MM.1S (cell line): ENCODE measurements at regions not wholly inside any gene's neighbourhood (a gene's known extent, or its start where the extent isn't known, plus 50 kb on each side); places are given as distances from the start of the nearest gene placed in this dataset.

Experiments used
- DNase-seq: peaks from one replicate; pipeline ENCODE4 v3.0.0-alpha.2; 2015
- H2AFZ ChIP-seq: fragments of 300-600 bp; sonication (generic); 2 replicates; pipeline ENCODE4 v1.6.0; 2016; ENCODE audit warnings: antibody characterized with exemption, low read length
- H3F3A ChIP-seq: fragments of 300-600 bp; sonication (generic); 2 replicates; pipeline ENCODE4 v1.6.1; 2016; ENCODE audit warnings: mild to moderate bottlenecking, antibody characterized with exemption, low read length, moderate library complexity, mixed read lengths; ENCODE audit not compliant: insufficient read depth
- H3K27ac ChIP-seq: fragments of 300-600 bp; sonication (generic); 2 replicates; pipeline ENCODE4 v1.5.1; 2016; ENCODE audit warnings: mild to moderate bottlenecking, low read length
- H3K27me3 ChIP-seq: fragments of 300-600 bp; sonication (generic); replicated peaks from 2 replicates; pipeline ENCODE4 v1.6.0; 2016; ENCODE audit warnings: low read length; ENCODE audit not compliant: insufficient read depth
- H3K36me3 ChIP-seq: fragments of 300-600 bp; sonication (generic); replicated peaks from 2 replicates; pipeline ENCODE4 v1.6.1; 2016; ENCODE audit warnings: mild to moderate bottlenecking, low read length, mixed read lengths; ENCODE audit not compliant: insufficient read depth
- H3K4me1 ChIP-seq: fragments of 300-600 bp; sonication (generic); 2 replicates; pipeline ENCODE4 v1.6.1; 2016; ENCODE audit warnings: low read length, mixed read lengths
- H3K4me2 ChIP-seq: fragments of 300-600 bp; sonication (generic); 2 replicates; pipeline ENCODE4 v1.6.0; 2016; ENCODE audit warnings: low read depth, low read length
- H3K4me3 ChIP-seq: fragments of 300-600 bp; sonication (generic); 2 replicates; pipeline ENCODE4 v1.5.1; 2016; ENCODE audit warnings: low read length, mixed read lengths
- H3K79me2 ChIP-seq: fragments of 300-600 bp; sonication (generic); 2 replicates; pipeline ENCODE4 v1.6.1; 2016; ENCODE audit warnings: mixed run types, low read length, mixed read lengths
- H3K9ac ChIP-seq: fragments of 300-600 bp; sonication (generic); 2 replicates; pipeline ENCODE4 v1.6.1; 2016; ENCODE audit warnings: low read length, mixed read lengths
- H3K9me2 ChIP-seq: fragments of 300-600 bp; sonication (generic); replicated peaks from 2 replicates; pipeline ENCODE4 v1.6.1; 2016; ENCODE audit warnings: mild to moderate bottlenecking, low read length, mixed read lengths; ENCODE audit not compliant: insufficient read depth
- H3K9me3 ChIP-seq: fragments of 300-600 bp; sonication (generic); replicated peaks from 2 replicates; pipeline ENCODE4 v1.6.1; 2016; ENCODE audit warnings: mild to moderate bottlenecking, low read length, mixed read lengths; ENCODE audit not compliant: insufficient read depth
- H4K20me1 ChIP-seq: fragments of 300-600 bp; sonication (generic); 2 replicates; pipeline ENCODE4 v1.6.1; 2016; ENCODE audit warnings: mild to moderate bottlenecking, low read length, moderate library complexity, mixed read lengths; ENCODE audit not compliant: insufficient read depth
- EZH2 ChIP-seq: fragments of 300-600 bp; sonication (generic); optimal IDR thresholded peaks from 2 replicates; pipeline ENCODE3; 2017; ENCODE audit warnings: low read depth, mild to moderate bottlenecking, antibody characterized with exemption, low read length, mixed read lengths
- EZH2phosphoT487 ChIP-seq: fragments of 300-600 bp; sonication (generic); IDR thresholded peaks from 2 replicates; pipeline ENCODE4 v1.6.1; 2018; ENCODE audit warnings: antibody characterized with exemption, low read length
- TF ChIP-seq, protein P1 (sequence below): fragments of 300-600 bp; sonication (generic); IDR thresholded peaks from 2 replicates; pipeline ENCODE4 v1.5.1; 2016; ENCODE audit warnings: antibody characterized with exemption, low read length, mixed read lengths

- H3K4me2 ChIP-seq = no peak overlapping the region
- H3K4me1 ChIP-seq = no peaks in the 10 kb centered on the region
- H3F3A ChIP-seq = no peaks in the 10 kb centered on the region
- H3K27ac ChIP-seq = no peak overlapping the region
- H4K20me1 ChIP-seq = no peaks in the 10 kb centered on the region
- no peaks in the 10 kb centered on the region for H3K9me2 ChIP-seq
- TF ChIP-seq EZH2phosphoT487 = no peak
- no peak for TF ChIP-seq EZH2
- TF ChIP-seq, protein P1, sequence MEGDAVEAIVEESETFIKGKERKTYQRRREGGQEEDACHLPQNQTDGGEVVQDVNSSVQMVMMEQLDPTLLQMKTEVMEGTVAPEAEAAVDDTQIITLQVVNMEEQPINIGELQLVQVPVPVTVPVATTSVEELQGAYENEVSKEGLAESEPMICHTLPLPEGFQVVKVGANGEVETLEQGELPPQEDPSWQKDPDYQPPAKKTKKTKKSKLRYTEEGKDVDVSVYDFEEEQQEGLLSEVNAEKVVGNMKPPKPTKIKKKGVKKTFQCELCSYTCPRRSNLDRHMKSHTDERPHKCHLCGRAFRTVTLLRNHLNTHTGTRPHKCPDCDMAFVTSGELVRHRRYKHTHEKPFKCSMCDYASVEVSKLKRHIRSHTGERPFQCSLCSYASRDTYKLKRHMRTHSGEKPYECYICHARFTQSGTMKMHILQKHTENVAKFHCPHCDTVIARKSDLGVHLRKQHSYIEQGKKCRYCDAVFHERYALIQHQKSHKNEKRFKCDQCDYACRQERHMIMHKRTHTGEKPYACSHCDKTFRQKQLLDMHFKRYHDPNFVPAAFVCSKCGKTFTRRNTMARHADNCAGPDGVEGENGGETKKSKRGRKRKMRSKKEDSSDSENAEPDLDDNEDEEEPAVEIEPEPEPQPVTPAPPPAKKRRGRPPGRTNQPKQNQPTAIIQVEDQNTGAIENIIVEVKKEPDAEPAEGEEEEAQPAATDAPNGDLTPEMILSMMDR = no peak
- no peaks in the 10 kb centered on the region for H3K9me3 ChIP-seq
- no peaks in the 10 kb centered on the region for H3K36me3 ChIP-seq
- H3K27me3 ChIP-seq = no peaks in the 10 kb centered on the region
- H3K9ac ChIP-seq = no peak overlapping the region
- no peak for DNase-seq
- no peak overlapping the region for H2AFZ ChIP-seq
- no peak overlapping the region for H3K4me3 ChIP-seq
- H3K79me2 ChIP-seq = no peaks in the 10 kb centered on the region
Measured at GRCh38 chr6:48678390-48678789, 567.4 kb upstream of the PTCHD4 start.

DNA sequence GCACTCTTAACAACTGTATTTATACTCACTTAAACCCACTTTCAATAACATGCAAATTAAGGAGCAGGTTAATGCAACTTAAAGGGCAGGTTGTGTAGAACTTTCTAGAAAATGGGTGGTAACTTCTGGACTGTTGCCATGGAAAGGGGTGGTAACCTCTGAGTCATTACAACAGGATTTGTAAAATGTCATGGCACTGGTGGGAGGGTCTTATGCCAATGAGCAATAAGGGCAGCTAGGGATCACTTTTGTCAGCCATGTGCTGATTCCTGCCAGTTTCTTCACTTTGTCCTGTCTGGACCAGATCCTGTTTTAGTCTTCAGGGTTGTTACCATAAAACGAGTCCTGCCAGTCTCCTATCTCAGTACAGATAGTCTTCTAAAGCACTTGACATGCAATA, 560.5 kb upstream of the PTCHD4 start:
- DNase-seq = no peak
- H4K20me1 ChIP-seq = no peaks in the 10 kb centered on the region
- H3K4me3 ChIP-seq = no peak overlapping the region
- H3K79me2 ChIP-seq = no peaks in the 10 kb centered on the region
- no peak overlapping the region for H3K9ac ChIP-seq
- H3K9me3 ChIP-seq = no peaks in the 10 kb centered on the region
- no peaks in the 10 kb centered on the region for H3F3A ChIP-seq
- no peaks in the 10 kb centered on the region for H3K36me3 ChIP-seq
- TF ChIP-seq, protein P1 = no peak
- no peak for TF ChIP-seq EZH2
- TF ChIP-seq EZH2phosphoT487 = no peak
- H3K4me1 ChIP-seq = no peaks in the 10 kb centered on the region
- no peak overlapping the region for H3K4me2 ChIP-seq
- H3K27me3 ChIP-seq = no peaks in the 10 kb centered on the region
- no peak overlapping the region for H2AFZ ChIP-seq
- H3K9me2 ChIP-seq = no peaks in the 10 kb centered on the region
- H3K27ac ChIP-seq = no peak overlapping the region

GRCh38 chr6:48670546-48670945, 559.5 kb upstream of the PTCHD4 start:
- Histone ChIP-seq H3K9ac (no peak overlapping the region), H3K36me3 (no peaks in the 10 kb centered on the region), H3K4me2 (no peak overlapping the region), H3K9me3 (no peaks in the 10 kb centered on the region), H3K9me2 (no peaks in the 10 kb centered on the region), H4K20me1 (no peaks in the 10 kb centered on the region), H3K27ac (no peak overlapping the region), H3F3A (no peaks in the 10 kb centered on the region), H2AFZ (no peak overlapping the region), H3K4me3 (no peak overlapping the region), H3K27me3 (no peaks in the 10 kb centered on the region), H3K4me1 (no peaks in the 10 kb centered on the region), H3K79me2 (no peaks in the 10 kb centered on the region)
- no peak for TF ChIP-seq EZH2
- TF ChIP-seq, protein P1 = no peak
- no peak for TF ChIP-seq EZH2phosphoT487
- no peak for DNase-seq
